ENCODE measurements at regions not wholly inside any gene's neighbourhood (a gene's known extent, or its start where the extent isn't known, plus 50 kb on each side); places are given as distances from the start of the nearest gene placed in this dataset.
"Not testable (repeated sequence)": the region's sequence is repeated elsewhere in the genome, so short reads cannot be mapped to it uniquely, and the experiment has no call there.

- Histone ChIP-seq H3K9ac (ENCODE audit: low read depth in 1 of 3, low read length in 3 of 3) (no peak overlapping the region), H3K4me1 (ENCODE audit: control insufficient read depth in 3 of 3, insufficient read depth in 3 of 3, low read length in 3 of 3) (no peaks in the 10 kb centered on the region), H3K4me3 (ENCODE audit: low read length in 3 of 3) (no peak overlapping the region), H3K27ac (ENCODE audit: low read depth, low read length) (no peak overlapping the region), H3K9me3 (ENCODE audit: control insufficient read depth in 3 of 3, low read length in 3 of 3) (no peaks in the 10 kb centered on the region), H3K36me3 (ENCODE audit: control insufficient read depth in 3 of 3, insufficient read depth in 3 of 3, low read length in 3 of 3) (no peaks in the 10 kb centered on the region), H3K27me3 (ENCODE audit: control insufficient read depth in 3 of 3, insufficient read depth in 3 of 3, low read length in 3 of 3) (no peaks in the 10 kb centered on the region)
Measured at GRCh38 chr1:81509594-81509993, 291.1 kb upstream of the ADGRL2 start.

DNA sequence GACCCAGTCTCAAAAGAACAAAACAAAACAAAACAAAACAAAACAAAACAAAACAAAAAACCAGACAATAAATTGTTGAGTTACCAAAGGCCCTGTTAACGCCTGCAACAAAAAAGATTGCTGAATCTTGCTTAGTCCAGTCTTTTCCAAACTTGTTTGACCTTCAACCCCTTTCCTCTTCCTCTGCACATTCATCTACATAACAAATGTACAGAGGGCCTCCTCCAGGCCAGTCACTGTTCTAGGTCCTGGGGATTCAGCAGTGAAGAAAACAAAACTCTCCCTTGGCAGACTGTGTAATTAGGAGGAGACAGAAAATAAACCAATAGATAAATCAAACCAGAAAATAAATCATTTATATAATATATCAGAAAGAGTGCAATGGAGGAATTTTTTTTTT is 294.0 kb upstream of the ADGRL2 start:
- Histone ChIP-seq H3K4me1 (ENCODE audit: control insufficient read depth in 3 of 3, insufficient read depth in 3 of 3, low read length in 3 of 3) (no peaks in the 10 kb centered on the region), H3K27ac (ENCODE audit: low read depth, low read length) (no peak overlapping the region), H3K9ac (ENCODE audit: low read depth in 1 of 3, low read length in 3 of 3) (no peak overlapping the region), H3K4me3 (ENCODE audit: low read length in 3 of 3) (no peak overlapping the region), H3K27me3 (ENCODE audit: control insufficient read depth in 3 of 3, insufficient read depth in 3 of 3, low read length in 3 of 3) (no peaks in the 10 kb centered on the region), H3K36me3 (ENCODE audit: control insufficient read depth in 3 of 3, insufficient read depth in 3 of 3, low read length in 3 of 3) (no peaks in the 10 kb centered on the region), H3K9me3 (ENCODE audit: control insufficient read depth in 3 of 3, low read length in 3 of 3) (no peaks in the 10 kb centered on the region)

DNA sequence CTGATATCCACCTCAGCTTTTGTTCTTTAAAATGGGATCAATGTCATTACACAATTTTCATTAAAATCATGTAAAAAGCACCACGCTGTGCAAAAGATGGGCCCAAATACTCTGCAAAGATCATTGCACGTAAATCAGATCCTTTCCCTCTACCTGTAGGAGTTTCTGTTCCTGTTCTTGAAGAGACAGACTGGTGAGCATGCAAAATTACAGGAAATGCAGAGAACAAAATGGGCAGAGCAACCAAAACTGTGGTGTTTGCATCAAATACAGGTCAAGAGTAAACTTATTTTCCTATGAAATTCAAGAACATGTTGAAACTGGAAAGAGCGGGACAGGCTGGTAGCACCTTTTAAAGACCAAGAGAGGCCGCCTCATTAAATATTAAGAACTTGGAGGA is 294.9 kb upstream of the ADGRL2 start:
- H3K27ac ChIP-seq (ENCODE audit: low read depth, low read length), result no peak overlapping the region
- H3K4me3 ChIP-seq (ENCODE audit: low read length in 3 of 3), result no peak overlapping the region
- H3K27me3 ChIP-seq (ENCODE audit: control insufficient read depth in 3 of 3, insufficient read depth in 3 of 3, low read length in 3 of 3), result no peaks in the 10 kb centered on the region
- H3K9ac ChIP-seq (ENCODE audit: low read depth in 1 of 3, low read length in 3 of 3), result no peak overlapping the region
- H3K4me1 ChIP-seq (ENCODE audit: control insufficient read depth in 3 of 3, insufficient read depth in 3 of 3, low read length in 3 of 3), result no peaks in the 10 kb centered on the region
- no peaks in the 10 kb centered on the region for H3K36me3 ChIP-seq (ENCODE audit: control insufficient read depth in 3 of 3, insufficient read depth in 3 of 3, low read length in 3 of 3)
- H3K9me3 ChIP-seq (ENCODE audit: control insufficient read depth in 3 of 3, low read length in 3 of 3), result no peaks in the 10 kb centered on the region

DNA sequence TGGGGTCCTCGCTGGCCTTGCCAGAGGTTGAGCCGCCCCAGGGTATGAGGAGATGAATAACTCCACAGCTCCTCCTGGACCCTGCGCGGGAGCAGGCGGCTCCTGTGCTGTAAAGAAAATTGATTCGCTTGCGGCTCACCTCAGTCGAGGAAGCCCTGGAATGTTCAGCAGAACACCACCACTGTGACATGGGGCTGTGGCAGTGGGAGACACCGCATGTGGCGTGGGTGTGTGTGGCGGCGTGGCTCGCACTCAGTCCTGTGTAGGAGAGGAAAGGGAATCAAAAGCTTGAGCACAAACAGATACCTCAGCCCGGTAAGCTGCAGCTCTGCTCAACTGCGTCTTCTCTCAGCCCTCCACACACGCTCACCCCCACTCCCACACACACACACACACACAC is 295.9 kb upstream of the ADGRL2 start:
- H3K9ac ChIP-seq (ENCODE audit: low read depth in 1 of 3, low read length in 3 of 3); H3K27me3 ChIP-seq (ENCODE audit: control insufficient read depth in 3 of 3, insufficient read depth in 3 of 3, low read length in 3 of 3); H3K27ac ChIP-seq (ENCODE audit: low read depth, low read length); H3K4me1 ChIP-seq (ENCODE audit: control insufficient read depth in 3 of 3, insufficient read depth in 3 of 3, low read length in 3 of 3); H3K36me3 ChIP-seq (ENCODE audit: control insufficient read depth in 3 of 3, insufficient read depth in 3 of 3, low read length in 3 of 3); H3K9me3 ChIP-seq (ENCODE audit: control insufficient read depth in 3 of 3, low read length in 3 of 3); H3K4me3 ChIP-seq (ENCODE audit: low read length in 3 of 3): not testable (repeated sequence)

DNA sequence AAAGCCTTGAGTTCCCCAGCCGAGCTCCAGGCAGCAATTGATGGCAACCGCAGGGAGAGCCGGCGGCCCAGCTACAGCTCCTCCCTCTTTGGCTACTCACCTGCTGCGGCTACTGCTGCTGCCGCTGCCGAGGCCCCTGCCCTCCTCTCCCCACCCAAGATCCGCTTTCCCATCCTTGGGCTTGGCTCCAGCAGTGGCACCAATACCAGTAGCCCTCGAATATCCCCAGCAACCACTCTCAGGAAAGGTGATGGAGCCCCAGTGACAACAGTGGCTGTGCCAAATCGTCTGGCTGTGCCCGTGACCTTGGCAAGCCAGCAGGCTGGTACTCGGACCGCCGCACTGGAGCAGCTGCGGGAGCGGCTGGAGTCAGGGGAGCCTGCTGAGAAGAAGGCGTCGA is 298.0 kb upstream of the ADGRL2 start:
- not testable (repeated sequence) for H3K4me3 ChIP-seq (ENCODE audit: low read length in 3 of 3)

DNA sequence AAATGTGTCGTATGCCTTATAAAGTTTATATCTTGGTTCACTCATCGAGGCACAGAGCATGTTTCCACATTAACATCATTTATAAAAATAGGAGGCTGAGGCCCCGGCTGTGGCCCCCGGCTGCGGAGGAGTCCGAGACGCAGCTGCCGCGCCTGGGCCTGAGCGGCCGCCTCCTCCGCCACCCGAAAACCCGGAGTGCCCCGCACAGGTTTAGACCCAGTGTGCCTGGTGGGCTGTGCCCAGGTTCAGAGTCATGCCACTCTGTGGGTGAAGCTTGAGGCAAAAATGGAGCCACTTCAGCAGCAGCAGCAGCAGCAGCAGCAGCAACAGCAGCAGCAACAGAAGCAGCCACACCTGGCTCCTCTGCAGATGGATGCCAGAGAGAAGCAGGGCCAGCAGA is 299.2 kb upstream of the ADGRL2 start:
- H3K4me1 ChIP-seq (ENCODE audit: control insufficient read depth in 3 of 3, insufficient read depth in 3 of 3, low read length in 3 of 3); H3K9me3 ChIP-seq (ENCODE audit: control insufficient read depth in 3 of 3, low read length in 3 of 3); H3K27ac ChIP-seq (ENCODE audit: low read depth, low read length); H3K4me3 ChIP-seq (ENCODE audit: low read length in 3 of 3); H3K27me3 ChIP-seq (ENCODE audit: control insufficient read depth in 3 of 3, insufficient read depth in 3 of 3, low read length in 3 of 3); H3K9ac ChIP-seq (ENCODE audit: low read depth in 1 of 3, low read length in 3 of 3); H3K36me3 ChIP-seq (ENCODE audit: control insufficient read depth in 3 of 3, insufficient read depth in 3 of 3, low read length in 3 of 3): not testable (repeated sequence)

More for the DNA sequence above, 298.0 kb upstream of the ADGRL2 start:
- not testable (repeated sequence) for H3K36me3 ChIP-seq (ENCODE audit: control insufficient read depth in 3 of 3, insufficient read depth in 3 of 3, low read length in 3 of 3); H3K9me3 ChIP-seq (ENCODE audit: control insufficient read depth in 3 of 3, low read length in 3 of 3); H3K4me1 ChIP-seq (ENCODE audit: control insufficient read depth in 3 of 3, insufficient read depth in 3 of 3, low read length in 3 of 3); H3K9ac ChIP-seq (ENCODE audit: low read depth in 1 of 3, low read length in 3 of 3); H3K27me3 ChIP-seq (ENCODE audit: control insufficient read depth in 3 of 3, insufficient read depth in 3 of 3, low read length in 3 of 3); H3K27ac ChIP-seq (ENCODE audit: low read depth, low read length)

DNA sequence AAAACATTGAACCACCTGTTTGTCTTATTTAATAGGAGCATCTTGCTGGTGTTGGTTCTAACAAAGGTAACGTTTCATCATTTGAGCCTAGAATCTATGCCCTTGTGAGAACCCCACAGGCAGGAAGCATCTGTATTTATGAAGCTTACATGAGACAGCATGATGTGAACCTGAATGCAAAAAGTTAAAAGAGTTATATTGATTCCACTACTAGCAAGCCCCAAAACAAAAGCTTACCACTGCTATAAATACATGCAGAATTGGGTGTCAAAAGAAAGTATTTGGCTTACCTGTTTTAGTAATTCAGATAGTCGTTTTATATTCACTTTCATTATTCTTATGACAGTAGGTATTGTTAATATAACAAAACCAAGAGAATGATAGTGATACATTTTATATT is 301.2 kb upstream of the ADGRL2 start:
- no peaks in the 10 kb centered on the region for H3K9me3 ChIP-seq (ENCODE audit: control insufficient read depth in 3 of 3, low read length in 3 of 3)
- no peaks in the 10 kb centered on the region for H3K36me3 ChIP-seq (ENCODE audit: control insufficient read depth in 3 of 3, insufficient read depth in 3 of 3, low read length in 3 of 3)
- no peaks in the 10 kb centered on the region for H3K27me3 ChIP-seq (ENCODE audit: control insufficient read depth in 3 of 3, insufficient read depth in 3 of 3, low read length in 3 of 3)
- no peaks in the 10 kb centered on the region for H3K4me1 ChIP-seq (ENCODE audit: control insufficient read depth in 3 of 3, insufficient read depth in 3 of 3, low read length in 3 of 3)
- H3K27ac ChIP-seq (ENCODE audit: low read depth, low read length), result no peak overlapping the region
- H3K9ac ChIP-seq (ENCODE audit: low read depth in 1 of 3, low read length in 3 of 3), result no peak overlapping the region
- no peak overlapping the region for H3K4me3 ChIP-seq (ENCODE audit: low read length in 3 of 3)

- Histone ChIP-seq H3K9ac (ENCODE audit: low read depth in 1 of 3, low read length in 3 of 3) (no peak overlapping the region), H3K4me1 (ENCODE audit: control insufficient read depth in 3 of 3, insufficient read depth in 3 of 3, low read length in 3 of 3) (peaks cover 0 to 3% (median 0%) of the 10 kb centered on the region in 3 donors), H3K9me3 (ENCODE audit: control insufficient read depth in 3 of 3, low read length in 3 of 3) (no peaks in the 10 kb centered on the region), H3K27ac (ENCODE audit: low read depth, low read length) (no peak overlapping the region), H3K4me3 (ENCODE audit: low read length in 3 of 3) (no peak overlapping the region), H3K36me3 (ENCODE audit: control insufficient read depth in 3 of 3, insufficient read depth in 3 of 3, low read length in 3 of 3) (no peaks in the 10 kb centered on the region), H3K27me3 (ENCODE audit: control insufficient read depth in 3 of 3, insufficient read depth in 3 of 3, low read length in 3 of 3) (no peaks in the 10 kb centered on the region)
Measured at GRCh38 chr1:81498471-81499462, 302.0 kb upstream of the ADGRL2 start.

GRCh38 chr1:81496349-81496748 is 304.4 kb upstream of the ADGRL2 start:
- peaks cover 2 to 7% (median 4%) of the 10 kb centered on the region in 3 donors for H3K4me1 ChIP-seq (ENCODE audit: control insufficient read depth in 3 of 3, insufficient read depth in 3 of 3, low read length in 3 of 3)
- H3K9me3 ChIP-seq (ENCODE audit: control insufficient read depth in 3 of 3, low read length in 3 of 3), result no peaks in the 10 kb centered on the region
- no peak overlapping the region for H3K4me3 ChIP-seq (ENCODE audit: low read length in 3 of 3)

DNA sequence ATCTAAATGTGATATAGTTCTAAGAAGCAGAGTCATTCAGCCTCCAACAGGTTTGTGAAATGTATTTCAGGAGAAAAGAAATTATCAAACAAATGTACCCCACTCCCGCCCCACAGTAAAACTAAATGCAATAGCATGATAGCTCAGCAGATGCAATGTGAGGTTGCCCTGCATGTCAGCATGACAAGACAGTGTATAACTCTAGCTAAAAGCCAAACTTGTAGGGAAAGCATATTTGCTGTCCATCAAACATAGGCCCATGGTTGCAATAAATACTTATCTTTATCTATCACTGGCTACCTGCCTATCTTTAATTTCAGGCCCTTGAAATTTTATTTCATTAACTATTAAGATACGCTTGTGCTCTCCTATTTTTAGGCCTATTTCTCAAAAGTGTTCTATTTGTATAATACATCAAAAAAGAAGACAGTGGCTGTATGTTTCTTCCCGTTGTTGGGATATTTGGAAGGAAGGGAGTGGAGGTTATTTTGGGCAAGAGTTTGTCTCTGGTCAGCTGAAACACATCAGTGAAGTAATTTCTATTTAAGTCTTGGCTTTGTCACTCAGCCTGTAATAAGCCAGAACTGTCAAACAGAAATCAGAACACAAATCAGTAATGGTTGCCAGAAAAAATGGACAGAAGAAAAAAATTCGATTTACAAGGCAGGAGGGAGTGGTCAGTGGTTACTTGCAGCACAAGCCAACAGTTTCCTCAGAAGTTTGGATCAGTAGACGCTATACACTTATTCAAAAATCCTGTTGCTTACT is 307.4 kb upstream of the ADGRL2 start:
- H3K27me3 ChIP-seq (ENCODE audit: control insufficient read depth in 3 of 3, insufficient read depth in 3 of 3, low read length in 3 of 3), result no peaks in the 10 kb centered on the region
- peak overlapping the region in 1 of 3 donors; percentile 21 for H3K9ac ChIP-seq (ENCODE audit: low read depth in 1 of 3, low read length in 3 of 3)
- H3K4me1 ChIP-seq (ENCODE audit: control insufficient read depth in 3 of 3, insufficient read depth in 3 of 3, low read length in 3 of 3), result peaks cover 2 to 7% (median 4%) of the 10 kb centered on the region in 3 donors
- peak overlapping the region; percentile 57 for H3K27ac ChIP-seq (ENCODE audit: low read depth, low read length)
- peak overlapping the region in 1 of 3 donors; percentile 5 for H3K4me3 ChIP-seq (ENCODE audit: low read length in 3 of 3)
- H3K9me3 ChIP-seq (ENCODE audit: control insufficient read depth in 3 of 3, low read length in 3 of 3), result no peaks in the 10 kb centered on the region
- H3K36me3 ChIP-seq (ENCODE audit: control insufficient read depth in 3 of 3, insufficient read depth in 3 of 3, low read length in 3 of 3), result no peaks in the 10 kb centered on the region

More at GRCh38 chr1:81496349-81496748, 304.4 kb upstream of the ADGRL2 start:
- no peak overlapping the region for H3K27ac ChIP-seq (ENCODE audit: low read depth, low read length)
- no peaks in the 10 kb centered on the region for H3K27me3 ChIP-seq (ENCODE audit: control insufficient read depth in 3 of 3, insufficient read depth in 3 of 3, low read length in 3 of 3)
- no peaks in the 10 kb centered on the region for H3K36me3 ChIP-seq (ENCODE audit: control insufficient read depth in 3 of 3, insufficient read depth in 3 of 3, low read length in 3 of 3)
- no peak overlapping the region for H3K9ac ChIP-seq (ENCODE audit: low read depth in 1 of 3, low read length in 3 of 3)
